ENCODE measurements at regions not wholly inside any gene's neighbourhood (a gene's known extent, or its start where the extent isn't known, plus 50 kb on each side); places are given as distances from the start of the nearest gene placed in this dataset.

DNA sequence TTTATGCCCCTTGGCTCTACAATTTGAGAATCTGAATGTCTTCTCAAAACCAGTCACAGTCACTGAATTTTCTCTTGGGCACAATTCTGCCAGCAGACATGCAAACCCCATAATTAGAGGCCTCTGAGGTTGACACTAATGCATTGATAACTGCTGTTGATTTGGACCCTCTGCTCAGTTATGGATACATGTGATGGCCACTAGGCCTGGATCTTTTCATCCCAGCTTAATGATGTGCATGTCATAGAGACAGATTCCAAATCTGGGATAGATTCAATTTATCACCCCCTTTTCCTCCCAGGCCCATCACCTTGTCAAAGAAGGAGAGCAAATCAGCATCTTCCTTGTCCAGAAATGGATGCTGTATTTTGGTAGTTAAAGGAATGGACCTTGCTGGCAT, 92.2 kb downstream of the C11orf91 start:
- TF ChIP-seq, protein P1, sequence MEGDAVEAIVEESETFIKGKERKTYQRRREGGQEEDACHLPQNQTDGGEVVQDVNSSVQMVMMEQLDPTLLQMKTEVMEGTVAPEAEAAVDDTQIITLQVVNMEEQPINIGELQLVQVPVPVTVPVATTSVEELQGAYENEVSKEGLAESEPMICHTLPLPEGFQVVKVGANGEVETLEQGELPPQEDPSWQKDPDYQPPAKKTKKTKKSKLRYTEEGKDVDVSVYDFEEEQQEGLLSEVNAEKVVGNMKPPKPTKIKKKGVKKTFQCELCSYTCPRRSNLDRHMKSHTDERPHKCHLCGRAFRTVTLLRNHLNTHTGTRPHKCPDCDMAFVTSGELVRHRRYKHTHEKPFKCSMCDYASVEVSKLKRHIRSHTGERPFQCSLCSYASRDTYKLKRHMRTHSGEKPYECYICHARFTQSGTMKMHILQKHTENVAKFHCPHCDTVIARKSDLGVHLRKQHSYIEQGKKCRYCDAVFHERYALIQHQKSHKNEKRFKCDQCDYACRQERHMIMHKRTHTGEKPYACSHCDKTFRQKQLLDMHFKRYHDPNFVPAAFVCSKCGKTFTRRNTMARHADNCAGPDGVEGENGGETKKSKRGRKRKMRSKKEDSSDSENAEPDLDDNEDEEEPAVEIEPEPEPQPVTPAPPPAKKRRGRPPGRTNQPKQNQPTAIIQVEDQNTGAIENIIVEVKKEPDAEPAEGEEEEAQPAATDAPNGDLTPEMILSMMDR (IDR thresholded peaks at IDR 0.05) = no peak
- no peak for TF ChIP-seq POLR2A (IDR thresholded peaks at IDR 0.05)

All from testis (tissue), 2 donors.